Myocyte (in vitro differentiated cells): ENCODE measurements at regions not wholly inside any gene's neighbourhood (a gene's known extent, or its start where the extent isn't known, plus 50 kb on each side); places are given as distances from the start of the nearest gene placed in this dataset.
A peak's percentile ranks its signal among the peaks of the same experiment; 100 is the strongest.

Source experiments
- DNase-seq: peaks from one replicate; pipeline ENCODE4 v3.0.0-alpha.2; 2012; ENCODE audit warnings: low read depth

- peak; percentile 30 for DNase-seq
These were observed 311.4 kb downstream of the EPM2A start for GRCh38 chr6:145423936-145424335.

GRCh38 chr6:145427232-145427631, 308.1 kb downstream of the EPM2A start:
- no peak for DNase-seq

GRCh38 chr6:145428706-145429105, 306.6 kb downstream of the EPM2A start:
- DNase-seq, result peak; percentile 21

GRCh38 chr6:145442110-145442509, 293.2 kb downstream of the EPM2A start:
- DNase-seq, result no peak

- no peak for DNase-seq
These were observed 289.6 kb downstream of the EPM2A start for GRCh38 chr6:145445674-145446073.

GRCh38 chr6:145451029-145451428, 284.3 kb downstream of the EPM2A start:
- no peak for DNase-seq

GRCh38 chr6:145453376-145453775, 281.9 kb downstream of the EPM2A start:
- no peak for DNase-seq

GRCh38 chr6:145454006-145454405, 281.3 kb downstream of the EPM2A start:
- no peak for DNase-seq

- no peak for DNase-seq
These were observed 277.8 kb downstream of the EPM2A start for GRCh38 chr6:145457556-145457955.

- no peak for DNase-seq
These were observed 266.8 kb downstream of the EPM2A start for GRCh38 chr6:145468534-145468933.

GRCh38 chr6:145469021-145469420, 266.3 kb downstream of the EPM2A start:
- DNase-seq, result peak; percentile 65

GRCh38 chr6:145475794-145476396, 259.4 kb downstream of the EPM2A start:
- no peak for DNase-seq

- no peak for DNase-seq
These were observed 255.3 kb downstream of the EPM2A start for GRCh38 chr6:145480024-145480423.

- no peak for DNase-seq
These were observed 251.9 kb downstream of the EPM2A start for GRCh38 chr6:145483191-145483996.

- no peak for DNase-seq
These were observed 250.0 kb downstream of the EPM2A start for GRCh38 chr6:145485288-145485687.

GRCh38 chr6:145486306-145486705, 249.0 kb downstream of the EPM2A start:
- DNase-seq, result no peak

GRCh38 chr6:145489583-145489982, 245.7 kb downstream of the EPM2A start:
- no peak for DNase-seq

- DNase-seq, result no peak
These were observed 245.3 kb downstream of the EPM2A start for GRCh38 chr6:145490068-145490467.

- DNase-seq, result no peak
These were observed 244.2 kb downstream of the EPM2A start for GRCh38 chr6:145491126-145491525.

GRCh38 chr6:145497006-145497405, 238.3 kb downstream of the EPM2A start:
- no peak for DNase-seq

GRCh38 chr6:145498425-145498824, 236.9 kb downstream of the EPM2A start:
- no peak for DNase-seq

GRCh38 chr6:145502416-145502815, 232.9 kb downstream of the EPM2A start:
- no peak for DNase-seq

- no peak for DNase-seq
These were observed 229.2 kb downstream of the EPM2A start for GRCh38 chr6:145506136-145506535.
